ENCODE measurements at regions not wholly inside any gene's neighbourhood (a gene's known extent, or its start where the extent isn't known, plus 50 kb on each side); places are given as distances from the start of the nearest gene placed in this dataset.

GRCh38 chr7:16144361-16144760 lies 277.0 kb downstream of the CRPPA start:
- DNase-seq (ENCODE audit: low read depth in 2 of 2): no peak

- no peak for DNase-seq (ENCODE audit: low read depth in 2 of 2)
Measured at GRCh38 chr7:16137944-16138343, 283.4 kb downstream of the CRPPA start.

DNA sequence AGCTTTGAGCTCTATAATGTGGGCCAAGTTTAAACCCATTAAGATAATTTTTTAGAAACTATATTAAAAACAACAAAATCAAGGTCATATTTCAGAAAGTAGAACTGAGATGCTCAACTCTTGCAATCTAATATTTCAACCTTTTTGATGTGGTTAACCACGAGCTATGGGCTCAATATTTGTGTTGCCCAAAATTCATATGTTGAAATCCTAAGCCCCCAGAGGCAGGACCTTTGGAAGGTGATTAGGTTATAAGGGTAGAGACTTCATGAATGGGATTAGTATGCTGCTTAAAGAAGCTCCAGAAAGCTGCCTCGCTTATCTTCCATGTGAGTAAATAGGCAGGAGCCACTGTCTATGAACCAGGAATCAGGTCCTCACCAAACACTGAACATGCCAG lies 284.4 kb downstream of the CRPPA start:
- no peak for DNase-seq (ENCODE audit: low read depth in 2 of 2)

DNA sequence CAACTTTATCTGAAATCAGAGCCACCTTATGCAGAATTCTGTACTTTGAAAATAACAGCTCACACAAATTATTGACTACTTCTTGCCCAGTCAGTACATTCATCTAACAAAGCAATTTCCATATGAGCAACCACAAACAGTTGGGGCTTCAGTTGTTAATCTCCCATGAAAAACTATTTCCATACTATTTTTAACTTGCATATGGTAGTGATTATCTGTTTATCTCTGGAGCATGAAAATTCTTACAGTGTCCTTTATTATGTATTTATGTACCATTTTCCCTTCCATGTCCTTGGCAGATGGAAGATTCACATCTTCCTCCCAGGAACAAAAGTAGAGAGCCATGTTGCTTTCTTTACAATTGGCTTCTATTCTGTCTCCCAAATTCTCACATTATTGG lies 285.7 kb downstream of the CRPPA start:
- DNase-seq (ENCODE audit: low read depth in 2 of 2): no peak

DNA sequence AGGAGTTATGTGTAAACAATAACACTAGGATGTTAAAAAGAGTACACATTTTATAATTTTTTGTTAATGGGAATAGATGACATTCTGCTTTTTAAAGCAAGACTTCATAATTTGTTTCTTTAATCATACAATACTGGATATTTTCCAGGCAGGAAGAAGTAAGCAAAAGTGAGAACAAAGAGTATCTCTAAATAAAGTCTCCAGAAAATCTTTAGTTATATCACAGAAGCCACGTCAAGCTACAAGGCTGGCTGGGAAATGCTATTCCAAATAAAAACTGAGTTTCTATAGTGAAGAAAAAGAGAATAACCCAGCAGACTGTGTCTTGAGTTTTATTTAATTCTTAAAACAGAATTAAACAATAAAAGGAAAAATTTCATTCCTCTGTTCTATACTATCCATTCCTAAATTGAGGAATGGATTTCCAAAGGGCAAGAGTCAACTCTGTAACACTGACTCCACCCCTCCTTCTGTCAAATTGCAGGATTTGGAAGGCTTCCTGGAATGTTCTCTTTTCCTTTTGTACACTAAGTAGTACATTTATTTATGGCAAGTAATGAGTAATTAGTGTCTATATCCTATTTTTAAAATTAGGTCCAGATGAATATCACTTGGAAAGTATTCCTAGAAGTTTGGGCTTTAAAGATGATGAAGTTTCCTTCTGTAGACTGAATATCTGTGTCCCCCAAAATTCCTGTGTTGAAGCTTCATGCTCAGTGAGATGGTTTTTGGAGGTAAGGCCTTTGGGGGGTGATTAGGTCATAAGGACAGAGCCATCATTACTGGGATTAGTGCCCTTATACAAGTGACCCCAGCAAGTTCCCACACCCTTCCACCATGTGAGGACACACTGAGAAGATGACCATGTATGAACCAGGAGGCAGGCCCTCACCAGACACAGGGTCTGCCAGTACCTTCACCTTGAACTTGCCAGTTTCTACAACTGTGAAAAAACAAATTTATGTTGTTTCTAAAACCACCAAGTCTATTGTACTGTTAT lies 290.9 kb downstream of the CRPPA start:
- DNase-seq (ENCODE audit: low read depth in 2 of 2): no peak

DNA sequence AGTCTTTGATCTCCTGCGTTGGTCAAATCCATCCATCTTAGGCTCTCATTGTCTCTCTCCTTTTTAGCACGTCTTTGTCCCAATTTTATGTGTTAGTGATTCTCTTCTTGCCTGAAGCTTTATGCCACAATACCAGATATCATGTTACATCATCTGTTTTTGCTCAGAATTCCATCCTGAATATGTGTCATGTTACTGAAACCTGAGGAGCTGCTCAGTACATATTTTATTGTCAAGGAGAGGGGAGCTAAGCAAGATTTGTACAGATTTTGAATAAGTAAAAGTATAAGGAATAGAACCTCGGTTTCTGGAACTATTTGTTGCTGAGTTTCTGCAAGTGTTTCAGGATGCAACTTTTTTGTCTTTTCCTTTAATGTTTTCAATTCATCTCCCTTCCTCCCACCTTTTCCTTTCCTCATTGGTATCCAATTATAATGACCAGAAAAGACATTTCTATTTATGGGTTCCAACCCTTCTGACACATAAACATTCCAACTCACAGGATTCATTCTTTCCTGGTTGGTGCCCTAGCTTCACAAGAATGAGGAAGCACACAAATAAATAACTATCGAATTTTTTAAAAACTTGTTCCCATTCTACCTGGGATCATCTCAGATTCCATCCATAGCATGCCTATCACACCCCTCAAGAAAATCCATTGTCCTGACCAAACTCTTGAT lies 291.8 kb downstream of the CRPPA start:
- DNase-seq (ENCODE audit: low read depth in 2 of 2): no peak

DNA sequence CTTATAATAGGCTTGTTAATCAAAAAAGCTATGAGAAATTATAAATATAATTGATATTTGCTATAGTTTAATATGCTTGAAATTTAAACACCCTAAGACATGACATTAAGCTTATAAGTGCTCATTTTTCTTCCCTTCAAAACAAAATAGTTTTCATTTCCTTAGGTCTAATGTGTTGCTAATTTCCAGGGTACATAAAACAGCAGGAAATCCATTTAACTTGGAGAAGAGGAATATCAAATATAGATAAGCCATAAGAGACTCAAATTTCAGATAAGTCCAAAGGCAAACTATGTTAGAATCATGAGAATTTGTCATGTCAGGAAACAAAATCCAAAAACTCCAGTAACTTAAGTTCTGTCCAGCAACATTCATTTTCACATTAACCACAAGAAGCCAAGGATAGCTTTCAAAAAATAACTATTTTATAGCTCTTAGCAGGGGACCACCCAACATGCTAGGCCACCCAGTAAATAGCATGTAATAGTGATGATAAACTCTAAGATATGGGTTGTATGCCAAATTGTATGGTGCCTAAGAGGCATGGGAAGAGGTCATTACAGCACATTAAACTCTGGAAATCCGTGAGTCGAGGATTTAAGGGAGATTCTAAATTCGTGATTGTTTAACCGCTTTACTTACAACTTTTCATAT lies 298.1 kb downstream of the CRPPA start:
- no peak for DNase-seq (ENCODE audit: low read depth in 2 of 2)

- no peak for DNase-seq (ENCODE audit: low read depth in 2 of 2)
Measured at GRCh38 chr7:16121876-16122390, 299.4 kb downstream of the CRPPA start.

DNA sequence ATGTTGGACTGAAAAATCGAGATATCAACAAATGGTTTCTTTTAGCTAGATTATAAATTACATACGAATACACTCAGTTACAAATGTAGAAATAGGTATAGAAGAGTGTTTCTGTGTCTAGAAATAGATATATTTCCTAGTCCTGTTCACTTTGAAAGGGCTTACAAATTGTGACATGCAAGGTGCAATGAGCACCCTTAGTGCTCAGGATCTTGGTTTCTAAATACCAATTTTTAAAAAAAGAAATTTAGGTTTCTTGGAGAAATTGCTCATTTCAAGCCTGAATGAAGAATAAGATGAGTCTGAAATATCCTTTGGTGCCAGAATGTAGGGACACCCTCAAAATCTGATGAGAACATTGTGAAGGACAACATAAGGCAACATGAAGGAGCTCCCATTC lies 306.0 kb downstream of the CRPPA start:
- no peak for DNase-seq (ENCODE audit: low read depth in 2 of 2)

- DNase-seq (ENCODE audit: low read depth in 2 of 2): no peak
Measured at GRCh38 chr7:16114633-16115032, 306.7 kb downstream of the CRPPA start.

GRCh38 chr7:16114071-16114470 lies 307.3 kb downstream of the CRPPA start:
- no peak for DNase-seq (ENCODE audit: low read depth in 2 of 2)

DNA sequence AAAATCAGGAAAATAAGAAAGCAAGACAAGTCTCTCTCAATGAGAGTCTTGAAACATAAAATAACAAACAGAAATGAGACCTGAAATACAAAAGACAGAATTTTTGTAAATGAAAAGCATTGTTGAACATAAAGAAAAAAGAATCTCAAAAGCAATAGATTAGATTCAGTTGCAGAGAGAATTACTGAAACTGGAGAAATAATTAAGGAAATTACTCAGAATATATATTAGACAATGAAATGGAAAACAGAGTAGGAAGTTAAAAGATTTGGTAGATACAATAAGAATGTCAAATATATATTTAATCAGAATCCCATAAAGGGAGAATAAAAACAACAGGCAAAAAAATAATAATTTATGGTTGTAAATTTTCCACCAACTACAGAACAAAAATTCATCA lies 308.3 kb downstream of the CRPPA start:
- DNase-seq (ENCODE audit: low read depth in 2 of 2): no peak

- DNase-seq (ENCODE audit: low read depth in 2 of 2): no peak
Measured at GRCh38 chr7:16106869-16107268, 314.5 kb downstream of the CRPPA start.

DNA sequence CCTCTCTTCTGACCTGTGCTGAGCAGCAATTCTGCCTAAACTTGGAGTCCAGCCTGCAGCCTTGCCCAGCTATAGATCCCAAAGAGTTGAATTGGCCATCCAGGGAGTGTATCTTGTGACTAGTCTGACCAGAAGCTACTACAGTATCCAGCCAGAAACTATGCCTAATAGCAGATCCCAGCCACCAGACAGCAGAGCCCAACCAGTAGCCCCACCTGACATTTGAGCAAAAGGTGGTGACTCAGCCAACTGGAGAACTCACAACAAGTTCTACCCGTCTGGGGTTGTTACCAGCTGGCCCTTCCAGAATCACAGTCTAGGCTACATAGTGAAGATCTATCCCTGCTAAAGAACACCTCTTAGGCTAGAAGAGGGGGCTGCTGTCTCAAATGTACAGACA lies 315.0 kb downstream of the CRPPA start:
- DNase-seq (ENCODE audit: low read depth in 2 of 2): no peak

- no peak for DNase-seq (ENCODE audit: low read depth in 2 of 2)
Measured at GRCh38 chr7:16099302-16099849, 322.0 kb downstream of the CRPPA start.

DNA sequence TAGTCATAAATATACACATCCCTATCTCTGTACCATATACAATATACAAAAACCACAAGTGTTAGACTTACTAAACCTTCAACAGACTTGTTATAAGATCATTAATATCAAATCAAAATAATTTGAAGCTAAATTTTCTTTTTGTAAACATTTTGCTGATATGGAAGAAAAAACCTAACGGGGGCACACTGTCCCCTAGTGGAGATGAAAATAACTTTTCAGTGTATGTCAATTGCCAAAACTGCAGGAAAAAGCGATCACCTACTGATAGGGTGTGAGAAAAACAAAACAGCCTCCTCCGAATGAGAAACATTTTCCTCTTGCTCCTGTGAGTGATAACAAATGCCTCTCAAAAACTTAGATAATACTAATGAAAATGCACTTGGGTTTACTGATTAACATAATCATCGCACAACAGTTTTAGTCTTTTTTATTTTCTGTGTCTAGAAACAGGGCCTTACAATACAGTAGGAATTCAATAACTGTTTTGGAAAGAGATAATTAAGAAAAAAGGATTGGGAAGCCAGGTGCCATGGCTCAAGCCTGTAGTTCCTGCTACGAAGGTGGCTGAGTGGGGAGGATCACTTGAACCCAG lies 322.7 kb downstream of the CRPPA start:
- DNase-seq (ENCODE audit: low read depth in 2 of 2): no peak

DNA sequence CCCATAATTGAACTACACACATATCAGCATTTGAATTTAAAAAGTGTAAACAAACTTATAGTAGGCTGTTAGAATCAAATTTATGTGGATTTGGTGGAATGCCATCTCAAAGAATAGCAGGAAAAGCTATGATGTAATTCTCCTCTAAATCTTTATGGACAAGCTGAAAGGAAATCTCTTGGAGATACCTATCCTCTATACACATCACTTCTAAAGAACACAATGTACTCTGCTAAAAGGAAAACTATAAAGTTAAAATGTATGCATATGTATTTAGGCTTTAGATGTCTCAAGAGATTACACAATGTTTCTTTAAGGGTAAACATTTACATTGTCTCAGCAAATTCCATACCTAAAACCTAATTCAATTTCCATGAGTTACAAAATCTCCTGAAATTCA lies 323.3 kb downstream of the CRPPA start:
- DNase-seq (ENCODE audit: low read depth in 2 of 2): no peak

- DNase-seq (ENCODE audit: low read depth in 2 of 2): no peak
Measured at GRCh38 chr7:16095171-16095950, 326.0 kb downstream of the CRPPA start.

- no peak for DNase-seq (ENCODE audit: low read depth in 2 of 2)
Measured at GRCh38 chr7:16094651-16095050, 326.7 kb downstream of the CRPPA start.

GRCh38 chr7:16092711-16093110 lies 328.6 kb downstream of the CRPPA start:
- DNase-seq (ENCODE audit: low read depth in 2 of 2): no peak

Data from stimulated activated CD8-positive, alpha-beta memory T cell treated with anti-CD3 and anti-CD28 coated beads, Interleukin-7, amount 100 ng/mL, for 4 hours (primary cell).